A673 (cell line): ENCODE measurements at regions not wholly inside any gene's neighbourhood (a gene's known extent, or its start where the extent isn't known, plus 50 kb on each side); places are given as distances from the start of the nearest gene placed in this dataset.

Experiments used
- BruUV-seq: library from RNA; stranded (reverse); fragments of 400-500 nt; replicated peaks from 2 replicates; lab custom pipeline; 2021; lab: Mats Ljungman, UMichigan
- CTCF ChIA-PET: fragments of 300-600 bp; sonication (Branson Sonifier 250); formaldehyde crosslinking; loops from one replicate; lab custom pipeline; 2022; ENCODE audit warnings: antibody characterized with exemption; lab: Charles Lee
- POLR2A ChIA-PET: fragments of 300-600 bp; sonication (Branson Sonifier 250); formaldehyde crosslinking; loops from one replicate; lab custom pipeline; 2022; ENCODE audit warnings: antibody characterized with exemption; ENCODE audit not compliant: low non-redundant PET; lab: Charles Lee
- DNase-seq: peaks from one replicate; pipeline ENCODE4 v3.0.0-alpha.2; 2015; ENCODE audit warnings: low spot score
- H3K27ac ChIP-seq: fragments of 200-600 bp; sonication (generic); 2 replicates; pipeline ENCODE4 v1.5.1; 2016; ENCODE audit warnings: mixed run types, low read depth, mild to moderate bottlenecking, mixed read lengths, antibody characterized with exemption, low read length; ENCODE audit not compliant: poor library complexity, severe bottlenecking
- H3K27me3 ChIP-seq: fragments of 200-600 bp; sonication (generic); replicated peaks from 2 replicates; pipeline ENCODE4 v1.6.1; 2017; ENCODE audit warnings: mixed run types, low read depth, mild to moderate bottlenecking, mixed read lengths, antibody characterized with exemption, low read length; ENCODE audit not compliant: insufficient read depth, poor library complexity
- H3K36me3 ChIP-seq: fragments of 200-600 bp; sonication (generic); 2 replicates; pipeline ENCODE4 v1.6.1; 2016; ENCODE audit warnings: mixed run types, mild to moderate bottlenecking, mixed read lengths, antibody characterized with exemption, low read length; ENCODE audit not compliant: insufficient read depth, poor library complexity, severe bottlenecking
- H3K4me1 ChIP-seq: fragments of 200-600 bp; sonication (generic); 2 replicates; pipeline ENCODE4 v1.6.1; 2017; ENCODE audit warnings: mixed run types, mild to moderate bottlenecking, mixed read lengths, antibody characterized with exemption, low read length; ENCODE audit not compliant: insufficient read depth, poor library complexity, severe bottlenecking
- H3K4me3 ChIP-seq: fragments of 200-600 bp; sonication (generic); 2 replicates; pipeline ENCODE4 v1.5.1; 2016; ENCODE audit warnings: low read depth, mixed run types, mild to moderate bottlenecking, mixed read lengths, low read length; ENCODE audit not compliant: poor library complexity, severe bottlenecking
- H3K9me3 ChIP-seq: fragments of 200-600 bp; sonication (generic); 2 replicates; pipeline ENCODE4 v1.6.1; 2016; ENCODE audit warnings: mixed run types, low read depth, mild to moderate bottlenecking, mixed read lengths, antibody characterized with exemption, low read length; ENCODE audit not compliant: poor library complexity, severe bottlenecking
- CTCF ChIP-seq: fragments of 300-800, 200-600 bp; sonication (generic); conservative IDR thresholded peaks from 2 replicates; pipeline ENCODE4 v1.5.1; 2017; ENCODE audit warnings: low read depth, mild to moderate bottlenecking, antibody characterized with exemption, low read length, moderate library complexity, mixed read lengths
- EZH2 ChIP-seq: fragments of 200-600 bp; sonication (generic); IDR thresholded peaks from 2 replicates; pipeline ENCODE4 v1.6.1; 2017; ENCODE audit warnings: borderline replicate concordance, low read depth, mild to moderate bottlenecking, mixed read lengths, antibody characterized with exemption, low read length; ENCODE audit not compliant: poor library complexity, severe bottlenecking
- intact Hi-C: fragments of 100-400 bp; cut with micrococcal nuclease; formaldehyde crosslinking; loops from one replicate; pipeline ENCODE4 v1.10.0; 2022; ENCODE audit not compliant: unreplicated experiment

GRCh38 chr21:19433623-19434022 is 1030.0 kb upstream of the TMPRSS15 start:
- no TSS peak for BruUV-seq
- Histone ChIP-seq H3K4me1 (no peaks in the 10 kb centered on the region), H3K36me3 (no peaks in the 10 kb centered on the region), H3K27me3 (no peaks in the 10 kb centered on the region), H3K4me3 (no peak overlapping the region), H3K27ac (no peak overlapping the region), H3K9me3 (peaks cover 29% of the 10 kb centered on the region)
- intact Hi-C loops, result no loop called here
- CTCF ChIA-PET, result no interaction called here
- POLR2A ChIA-PET, result no interaction called here
- no peak for TF ChIP-seq CTCF
- TF ChIP-seq EZH2, result no peak
- no peak for DNase-seq

GRCh38 chr21:19440792-19441655 is 1037.4 kb upstream of the TMPRSS15 start:
- H3K27ac ChIP-seq, result no peak overlapping the region
- no TSS peak for BruUV-seq
- TF ChIP-seq EZH2 (no peak), CTCF (no peak)

GRCh38 chr21:19458295-19458694 is 1054.7 kb upstream of the TMPRSS15 start:
- ChIA-PET CTCF (no interaction called here), POLR2A (no interaction called here)
- BruUV-seq, result no TSS peak
- Histone ChIP-seq H3K27me3 (no peaks in the 10 kb centered on the region), H3K4me3 (no peak overlapping the region), H3K4me1 (no peaks in the 10 kb centered on the region), H3K9me3 (peaks cover 4% of the 10 kb centered on the region), H3K27ac (no peak overlapping the region), H3K36me3 (no peaks in the 10 kb centered on the region)
- intact Hi-C loops, result no loop called here
- TF ChIP-seq EZH2 (no peak), CTCF (no peak)
- no peak for DNase-seq

More at GRCh38 chr21:19440792-19441655, 1037.4 kb upstream of the TMPRSS15 start:
- no peak for DNase-seq
- Histone ChIP-seq H3K27me3 (no peaks in the 10 kb centered on the region), H3K4me3 (no peak overlapping the region), H3K4me1 (no peaks in the 10 kb centered on the region), H3K36me3 (no peaks in the 10 kb centered on the region), H3K9me3 (peaks cover 24% of the 10 kb centered on the region)
- POLR2A ChIA-PET, result no interaction called here
- intact Hi-C loops, result no loop called here
- CTCF ChIA-PET, result no interaction called here
